Keratinocyte (primary cell): ENCODE measurements at regions not wholly inside any gene's neighbourhood (a gene's known extent, or its start where the extent isn't known, plus 50 kb on each side); places are given as distances from the start of the nearest gene placed in this dataset.

Source experiments
- CTCF ChIP-seq, 3 experiments: IDR thresholded peaks in 1 of 3; conservative IDR thresholded peaks in 1 of 3; optimal IDR thresholded peaks in 1 of 3; 2 replicates in 2 of 3; 3 replicates in 1 of 3; pipeline versions ENCODE3 to v1.5.1; 2011; ENCODE audit warnings: low read length in 3 of 3, mild to moderate bottlenecking in 3 of 3, moderate library complexity in 2 of 3, control low read depth in 1 of 3, inconsistent platforms in 1 of 3; ENCODE audit not compliant: insufficient read depth in 2 of 3; ENCODE audit errors: extremely low read depth in 1 of 3
- EZH2 ChIP-seq: IDR thresholded peaks from one replicate; pipeline ENCODE4 v1.6.1; 2012; ENCODE audit warnings: inconsistent platforms, mild to moderate bottlenecking, low read length, moderate library complexity

GRCh38 chr6:66086532-66086931, 379.5 kb upstream of the EYS start:
- TF ChIP-seq CTCF (optimal IDR thresholded peaks at IDR 0.05 in 1 of 3, IDR thresholded peaks at IDR 0.05 in 1 of 3, conservative IDR thresholded peaks at IDR 0.05 in 1 of 3; ENCODE audit: extremely low read depth in 1 of 3, insufficient read depth in 2 of 3, low read length in 3 of 3): no peak
- no peak for TF ChIP-seq EZH2
